NCI-H2227 (cell line): ENCODE measurements at regions not wholly inside any gene's neighbourhood (a gene's known extent, or its start where the extent isn't known, plus 50 kb on each side); places are given as distances from the start of the nearest gene placed in this dataset.

Experiments used
- DNase-seq: peaks from one replicate; lab custom pipeline; 2025; ENCODE audit not compliant: unreplicated experiment; lab: John Stamatoyannopoulos, UW

DNA sequence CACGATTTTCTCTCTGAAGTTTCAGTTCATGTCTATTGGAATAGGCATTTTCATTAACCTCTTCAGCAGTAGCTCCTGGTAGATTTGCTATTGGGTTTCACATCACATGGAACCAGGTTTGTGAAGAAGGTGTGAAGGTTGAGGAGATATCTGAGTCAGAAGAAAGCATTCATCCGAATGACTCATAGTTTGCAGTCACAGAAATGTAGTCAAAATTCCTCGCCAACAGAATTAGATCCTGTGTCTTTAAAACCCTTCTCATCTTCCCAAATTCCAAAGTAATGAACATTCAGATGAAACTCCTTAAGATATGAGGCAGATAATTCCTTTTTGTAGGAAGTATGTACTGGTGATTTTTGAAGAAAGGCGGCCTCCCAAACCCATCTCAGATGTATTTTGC is 125.0 kb upstream of the LARGE1 start:
- no peak for DNase-seq

DNA sequence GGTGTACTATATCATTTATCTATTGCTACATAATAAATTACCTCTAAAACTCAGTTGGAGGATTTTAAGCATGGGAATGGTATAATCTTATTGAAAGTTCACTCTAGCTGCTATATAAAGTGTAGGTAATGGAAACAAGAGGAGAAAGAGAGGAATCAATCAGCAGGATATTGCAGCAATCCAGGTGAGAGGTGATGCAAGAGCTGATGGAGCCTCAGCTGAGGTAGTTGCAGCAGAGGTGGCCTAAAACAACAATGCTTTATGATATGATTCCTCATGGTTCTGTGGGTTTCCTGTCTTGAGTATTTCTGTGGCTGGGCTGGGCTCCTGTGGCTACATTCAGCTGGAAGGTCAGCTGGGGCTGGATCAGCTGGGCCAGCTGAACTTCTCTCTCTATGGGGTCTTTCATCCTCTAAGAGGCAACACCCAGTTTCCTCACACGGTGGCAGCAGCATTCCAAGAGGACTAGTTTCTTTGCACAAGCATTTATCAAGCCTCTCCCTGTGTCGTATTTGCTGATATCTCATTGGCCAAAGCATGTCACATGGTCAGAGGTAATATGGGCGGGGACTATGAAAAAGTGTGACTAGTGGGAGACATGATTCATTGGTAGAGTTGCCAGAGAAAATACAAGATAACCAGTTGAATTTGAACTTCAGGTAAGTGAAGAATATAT is 135.4 kb upstream of the LARGE1 start:
- DNase-seq = no peak

DNA sequence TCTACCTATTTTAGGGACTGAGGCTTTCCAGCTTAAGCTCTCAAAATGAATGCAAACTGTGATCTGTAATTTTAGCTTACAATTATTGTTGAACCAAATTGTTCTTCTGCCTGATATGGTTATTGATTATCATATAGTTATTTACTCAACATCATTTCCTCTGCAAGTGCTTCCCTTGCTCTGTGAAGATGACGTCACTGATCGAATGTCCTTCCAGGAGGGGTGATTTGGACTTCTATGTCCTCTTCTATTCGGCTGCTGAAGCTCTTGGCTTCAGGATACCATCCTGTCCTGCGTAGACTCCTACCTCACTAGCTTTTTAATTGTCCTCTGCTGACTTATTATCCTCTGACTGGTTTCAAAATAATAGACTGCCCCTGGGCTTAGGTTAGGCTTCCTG is 137.4 kb upstream of the LARGE1 start:
- no peak for DNase-seq

DNA sequence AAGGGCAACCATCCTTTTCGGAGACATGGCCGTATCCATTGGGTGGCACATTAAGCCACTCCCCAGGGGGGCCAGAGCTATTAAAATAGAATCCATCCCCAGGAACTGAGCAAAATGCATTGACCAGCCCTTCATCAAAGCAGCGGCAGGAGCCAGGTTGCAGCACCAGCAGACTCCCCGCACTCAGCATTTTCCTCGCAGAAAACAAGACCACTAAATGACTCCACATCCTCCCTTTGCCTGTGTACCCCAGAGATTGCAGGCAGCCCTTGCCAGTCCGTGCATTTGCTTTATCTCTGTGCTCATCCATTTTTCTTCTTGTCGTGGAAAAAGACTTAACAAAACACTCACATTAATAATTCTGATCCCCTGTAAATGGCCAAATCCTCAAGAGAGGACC is 144.4 kb upstream of the LARGE1 start:
- no peak for DNase-seq

DNA sequence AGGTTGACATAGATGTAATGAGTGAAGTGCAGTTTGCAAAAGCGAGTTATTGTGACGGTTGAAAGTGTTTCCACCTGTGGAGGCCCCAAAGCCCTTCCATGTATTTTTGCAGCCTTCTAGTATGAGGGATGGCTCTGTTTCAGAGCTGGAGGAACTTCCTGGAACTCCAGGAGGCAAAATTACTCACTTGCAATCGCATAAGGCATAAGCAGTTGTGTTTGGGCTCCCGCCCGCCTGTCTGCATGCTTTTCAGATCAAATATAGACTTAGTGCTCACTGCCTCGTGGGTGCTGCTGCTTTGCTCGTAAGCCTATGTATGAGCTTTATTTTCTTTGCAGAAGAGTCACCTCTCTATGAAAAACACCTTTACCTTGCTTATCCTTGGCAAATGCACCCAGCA is 146.8 kb upstream of the LARGE1 start:
- no peak for DNase-seq

DNA sequence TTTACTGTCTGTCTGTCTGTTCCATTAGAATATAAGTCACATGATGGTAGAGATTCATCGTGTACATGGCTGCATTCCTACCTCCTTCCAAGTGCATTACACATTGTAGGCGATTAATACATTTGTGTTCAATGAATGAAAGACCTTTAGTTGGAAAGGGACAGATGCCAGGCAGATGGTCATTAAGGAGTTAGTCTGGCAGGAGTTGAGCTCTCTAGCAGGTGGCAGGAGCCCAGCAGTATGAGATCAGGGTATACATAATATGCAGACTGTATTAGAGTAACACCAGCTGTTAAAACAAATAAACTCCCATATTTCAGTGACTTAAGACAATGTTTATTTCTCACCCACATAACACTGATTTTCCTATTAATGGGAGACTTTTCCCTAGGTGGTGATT is 147.7 kb upstream of the LARGE1 start:
- no peak for DNase-seq

DNA sequence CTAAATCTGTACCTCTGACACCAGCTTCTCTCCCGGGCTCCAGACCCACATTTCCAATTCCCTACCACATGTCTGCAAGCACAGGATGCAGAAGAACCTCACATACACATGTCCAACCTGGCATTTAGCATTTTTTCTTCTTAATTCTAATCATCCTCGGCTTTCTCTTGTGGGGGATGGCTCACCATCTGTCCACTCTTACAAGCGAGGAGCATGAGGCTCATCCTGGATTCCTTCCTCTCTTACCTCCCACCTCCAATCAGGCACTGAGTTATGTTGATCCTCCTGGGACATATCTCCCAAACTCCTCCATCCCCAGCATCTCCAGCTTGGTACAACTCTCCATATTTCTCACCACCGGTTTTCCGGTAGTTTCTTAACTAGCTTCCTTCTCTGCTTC is 149.8 kb upstream of the LARGE1 start:
- DNase-seq = no peak

DNA sequence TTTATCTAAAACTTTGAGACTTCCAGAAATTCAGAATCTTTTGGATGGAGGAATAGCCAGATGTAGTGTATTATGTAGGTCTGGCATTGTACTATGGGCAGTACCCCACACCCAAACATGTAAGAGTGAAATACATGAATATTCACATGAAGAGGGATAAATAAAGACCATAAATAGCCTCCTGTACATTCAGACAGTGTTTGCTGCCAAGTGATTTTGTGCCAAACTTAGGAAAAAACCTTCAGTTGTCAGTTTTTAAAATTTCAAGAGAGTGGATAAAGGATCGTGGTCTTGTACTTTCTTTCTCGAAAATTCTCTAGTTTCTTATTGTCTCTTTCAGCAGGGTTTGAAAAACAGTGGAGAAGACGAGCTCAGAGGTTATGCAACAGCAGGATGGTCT is 150.3 kb upstream of the LARGE1 start:
- no peak for DNase-seq

DNA sequence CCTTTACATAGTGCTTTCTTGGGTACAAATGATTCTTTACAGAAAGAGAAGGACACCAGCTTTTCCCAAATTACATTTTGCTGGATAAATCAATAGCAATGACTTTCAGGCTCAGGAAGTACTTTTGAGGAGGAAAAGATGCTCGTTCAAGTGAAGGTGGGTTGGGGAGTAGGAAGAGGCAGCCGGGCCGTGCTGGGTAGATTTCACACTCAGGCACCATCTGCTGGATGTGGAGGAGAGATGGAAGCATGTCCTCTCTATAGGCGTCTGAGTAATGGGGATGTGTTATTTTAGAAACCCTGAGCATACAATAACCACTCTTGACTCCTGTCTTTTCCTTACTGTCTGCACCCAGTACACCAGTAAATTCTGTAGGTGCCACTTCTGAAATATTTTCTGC is 152.3 kb upstream of the LARGE1 start:
- no peak for DNase-seq

DNA sequence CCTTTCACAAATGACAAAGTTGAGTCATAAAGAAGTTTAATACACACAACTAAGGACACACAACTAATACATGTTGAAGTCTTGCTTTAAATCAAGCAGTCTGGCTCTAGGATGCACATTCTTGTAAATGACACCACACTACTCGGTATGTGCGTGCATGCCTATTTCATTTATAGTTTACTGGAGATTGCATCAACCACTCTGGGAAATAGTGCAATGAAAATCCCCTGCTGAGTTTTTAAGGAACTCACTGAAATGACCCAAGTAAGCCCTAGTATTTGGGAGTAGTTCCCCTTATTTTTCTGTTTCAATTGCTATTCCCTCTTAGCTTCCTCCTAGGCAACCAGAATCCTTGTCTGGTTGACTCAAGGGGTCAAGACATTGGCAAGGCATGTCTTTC is 160.2 kb upstream of the LARGE1 start:
- DNase-seq = no peak

DNA sequence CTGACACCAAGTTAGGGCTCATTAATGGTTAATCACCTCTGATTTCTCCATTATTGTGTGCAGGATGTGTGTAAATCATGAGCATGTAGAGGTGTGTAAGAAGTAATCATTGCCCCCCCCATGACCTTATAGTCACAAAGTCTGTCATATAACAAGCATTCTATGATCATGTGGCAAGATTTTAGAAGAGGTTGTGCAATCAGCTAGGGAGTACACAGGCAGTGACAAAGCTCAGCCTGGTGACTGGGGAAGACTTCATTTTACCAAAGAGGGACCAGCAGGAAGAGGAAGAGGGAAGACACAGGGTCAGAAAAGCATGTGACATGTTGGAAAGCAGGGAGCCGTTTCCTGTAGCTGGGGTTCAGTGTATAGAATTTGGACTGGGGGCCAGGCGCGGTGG is 176.5 kb upstream of the LARGE1 start:
- DNase-seq = no peak

DNA sequence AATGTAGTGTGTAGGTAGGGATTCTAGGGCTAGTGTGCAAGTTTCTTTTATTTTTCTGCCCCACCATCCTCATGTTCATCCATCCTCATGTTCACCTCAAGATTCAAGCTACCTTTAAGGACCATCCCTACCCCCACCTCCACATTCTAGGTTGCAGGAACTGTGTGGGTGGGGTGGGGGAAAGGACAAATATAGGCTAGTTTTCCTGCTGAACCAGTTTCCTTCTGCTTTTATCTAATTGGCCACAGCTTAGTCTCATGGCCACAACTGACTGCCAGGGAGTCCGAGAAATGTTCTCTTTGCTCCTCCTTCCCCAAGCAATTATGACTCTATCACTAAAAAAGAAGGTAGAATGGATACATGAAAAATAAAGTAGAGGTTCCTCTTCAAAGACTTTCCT is 179.0 kb upstream of the LARGE1 start:
- DNase-seq = no peak

DNA sequence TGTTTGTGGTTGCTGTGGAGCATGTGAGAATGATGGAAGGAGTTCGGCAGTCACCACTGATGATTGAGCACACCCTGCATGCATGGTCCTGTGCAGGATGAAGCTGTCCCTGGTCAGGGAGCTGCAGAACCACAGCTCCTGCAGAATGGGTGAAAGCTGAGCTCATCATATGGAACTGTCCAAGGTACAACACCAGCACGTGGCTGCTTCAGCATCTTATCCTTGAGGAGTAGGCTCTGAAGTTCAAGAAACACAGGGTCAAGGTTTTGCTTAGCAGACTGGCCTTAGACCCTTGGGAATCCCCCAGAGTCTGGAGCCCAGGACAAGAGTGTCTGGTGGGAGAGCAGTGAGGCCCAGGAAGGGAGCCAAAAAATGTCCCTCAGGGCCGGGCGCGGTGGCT is 182.4 kb upstream of the LARGE1 start:
- no peak for DNase-seq

DNA sequence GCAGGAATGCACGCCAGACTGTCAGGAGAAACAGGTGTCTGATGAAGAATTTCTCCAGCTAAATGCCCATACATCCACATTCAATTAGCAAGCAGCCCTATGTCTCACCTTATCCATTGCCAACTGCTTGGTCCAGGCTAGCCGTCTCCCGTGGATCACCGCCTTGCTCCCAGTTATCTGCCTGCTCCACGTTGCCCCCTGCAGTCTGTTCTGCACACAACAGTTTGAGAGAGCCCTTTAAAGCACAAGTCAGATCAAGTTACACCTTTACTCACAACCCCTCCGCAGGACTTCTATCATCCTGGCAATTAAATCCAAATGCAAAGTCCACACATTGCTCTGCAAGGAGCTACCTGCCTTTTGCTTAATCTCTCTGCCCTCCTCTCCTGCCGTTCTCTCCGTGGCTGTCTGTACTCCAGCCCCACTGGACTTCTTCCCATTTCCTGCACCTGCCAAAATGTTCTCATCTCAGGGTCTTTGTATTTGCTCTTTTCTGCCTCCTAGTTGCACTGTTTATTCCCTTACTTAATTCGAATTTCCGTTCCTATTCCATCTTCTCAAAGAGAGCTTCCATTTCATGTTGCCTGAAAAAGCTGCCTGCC is 185.3 kb upstream of the LARGE1 start:
- peak; percentile 57 for DNase-seq

DNA sequence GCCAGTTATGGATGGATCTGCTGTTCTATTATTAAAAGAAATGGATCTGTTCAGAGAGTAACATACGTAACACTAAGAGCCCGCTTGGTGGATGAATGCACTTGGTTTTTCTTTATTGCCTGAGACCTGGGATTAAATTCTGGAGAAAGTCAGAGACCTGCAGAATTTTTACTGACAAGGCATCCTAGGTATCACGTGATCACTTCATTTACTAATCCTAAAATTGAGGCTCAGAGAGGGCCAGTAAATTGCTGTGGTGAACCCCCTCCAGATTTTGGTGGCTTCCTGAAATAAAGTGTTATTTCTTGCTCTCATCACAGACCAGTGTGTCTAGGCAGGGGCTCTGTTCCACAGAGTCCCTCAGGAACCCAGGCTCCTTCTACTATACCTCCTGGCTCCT is 187.9 kb upstream of the LARGE1 start:
- DNase-seq = no peak

DNA sequence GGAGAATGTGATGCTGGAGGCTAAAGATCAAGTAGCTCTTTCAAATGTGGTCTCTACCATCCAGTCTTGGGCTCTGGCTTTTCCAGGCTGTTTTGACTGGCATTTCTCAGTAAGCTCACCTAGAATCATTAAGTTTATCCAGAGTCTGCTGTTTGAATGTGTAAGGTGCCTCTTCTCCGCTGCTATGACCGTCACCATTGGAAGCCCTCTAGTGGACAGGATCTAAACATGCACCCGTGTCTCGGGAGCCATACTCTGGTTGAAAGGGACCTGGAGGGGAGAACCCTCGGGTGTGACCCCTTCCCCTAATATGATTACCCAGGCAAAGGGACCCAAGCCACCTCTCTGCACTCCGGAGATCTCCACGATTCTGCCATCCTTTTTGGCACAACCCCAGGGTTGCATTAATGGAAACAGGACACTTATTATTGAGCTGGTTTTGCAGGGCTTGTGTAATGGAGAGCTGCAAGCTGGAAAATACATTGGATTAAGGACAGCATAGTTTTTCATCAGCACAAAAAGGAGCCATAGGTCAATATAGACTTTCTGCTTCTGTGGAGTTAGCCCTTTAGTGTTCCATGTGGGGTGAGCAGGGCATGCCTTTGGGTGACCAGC is 191.0 kb upstream of the LARGE1 start:
- peak; percentile 29 for DNase-seq

DNA sequence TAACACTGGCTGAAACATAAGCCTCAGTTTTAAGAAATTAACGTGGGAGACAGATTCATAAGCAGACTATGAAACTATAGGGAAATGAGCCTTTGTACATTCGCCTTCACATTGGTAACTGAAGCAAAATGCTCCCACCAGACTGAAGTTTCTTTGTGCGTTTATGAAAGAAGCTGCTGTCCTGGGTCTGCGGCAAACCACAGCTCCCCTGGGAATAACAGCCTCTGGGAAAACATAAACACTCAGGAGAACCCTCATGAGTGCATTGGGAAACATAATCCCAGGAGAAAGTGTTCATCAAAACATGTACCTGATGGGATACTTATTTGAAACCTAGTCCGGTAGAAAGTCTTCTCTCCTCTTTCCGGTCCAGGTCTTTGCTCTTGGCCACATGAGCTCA is 193.1 kb upstream of the LARGE1 start:
- no peak for DNase-seq

DNA sequence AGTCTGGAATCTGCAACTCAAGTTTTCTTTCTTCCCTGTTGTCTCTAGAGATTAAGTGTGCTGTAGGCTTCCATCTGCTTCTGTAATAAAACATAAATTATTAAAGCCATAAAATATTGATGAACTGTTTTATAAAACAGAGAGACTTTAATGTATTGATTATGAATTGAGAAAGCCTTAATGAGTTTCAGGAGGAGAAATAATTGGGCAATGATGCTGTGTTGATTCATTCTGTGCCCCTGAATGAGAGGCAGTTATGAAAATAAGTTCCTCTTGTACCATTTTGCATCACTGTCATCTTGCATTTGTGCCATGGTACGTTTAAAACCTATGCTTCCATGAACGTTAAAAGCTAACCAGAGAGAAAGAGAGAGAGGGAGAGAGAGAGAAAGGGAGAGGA is 194.1 kb upstream of the LARGE1 start:
- no peak for DNase-seq

DNA sequence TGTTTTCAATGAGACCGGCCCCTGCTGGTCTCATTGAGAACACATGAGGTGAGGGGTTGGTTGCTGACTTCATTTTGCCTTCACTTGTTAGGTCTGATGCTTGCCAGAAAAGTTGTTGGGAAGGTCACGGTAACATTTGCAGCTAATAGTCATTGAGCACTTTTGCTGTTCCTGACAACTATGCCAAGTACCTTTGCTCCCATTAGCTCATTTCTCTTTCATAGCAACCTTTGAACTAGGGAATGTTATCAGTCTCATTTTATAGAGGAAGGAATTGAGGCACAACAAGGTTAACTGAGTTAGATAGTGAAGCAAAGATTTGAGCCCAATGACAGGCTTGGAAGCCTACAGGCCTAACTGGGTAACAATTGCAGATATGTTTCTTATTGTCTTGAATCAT is 195.4 kb upstream of the LARGE1 start:
- no peak for DNase-seq

DNA sequence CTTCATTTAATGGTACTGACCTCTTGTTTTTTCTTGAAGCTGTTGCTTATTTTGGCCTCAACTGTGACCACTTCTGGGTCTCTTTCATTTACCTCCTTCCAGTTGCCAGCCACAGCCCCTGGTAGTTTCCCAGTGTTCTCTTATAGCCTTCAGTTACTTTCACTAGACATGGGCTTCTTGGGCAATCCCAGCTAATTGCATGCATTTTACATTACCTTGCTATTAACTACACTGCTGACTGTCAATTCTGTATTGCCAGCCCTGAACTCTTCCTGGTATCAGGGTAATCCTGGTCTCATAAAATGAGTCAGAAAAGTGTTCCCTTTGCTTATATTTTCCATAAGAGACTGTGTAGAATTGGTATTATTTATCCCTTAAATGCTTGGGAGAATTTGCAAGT is 195.8 kb upstream of the LARGE1 start:
- no peak for DNase-seq

DNA sequence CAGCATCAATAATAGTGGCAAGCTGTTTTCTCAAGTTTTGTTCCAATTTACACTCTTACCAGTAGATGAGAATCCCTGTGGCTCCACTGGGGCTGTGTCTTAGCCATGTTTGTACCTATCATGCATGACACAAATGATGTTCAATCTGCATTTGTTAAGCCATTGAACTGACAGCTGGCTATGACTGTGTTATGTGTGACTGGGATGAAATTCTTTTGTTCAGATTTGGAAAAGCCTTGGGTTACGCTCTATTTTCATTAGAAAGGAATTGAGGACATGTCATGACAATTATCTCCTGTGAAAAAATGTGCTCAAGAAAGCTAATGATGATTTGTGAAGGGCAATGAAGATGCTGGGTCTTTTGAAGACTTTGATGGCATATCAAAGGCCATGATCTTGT is 201.8 kb upstream of the LARGE1 start:
- no peak for DNase-seq

DNA sequence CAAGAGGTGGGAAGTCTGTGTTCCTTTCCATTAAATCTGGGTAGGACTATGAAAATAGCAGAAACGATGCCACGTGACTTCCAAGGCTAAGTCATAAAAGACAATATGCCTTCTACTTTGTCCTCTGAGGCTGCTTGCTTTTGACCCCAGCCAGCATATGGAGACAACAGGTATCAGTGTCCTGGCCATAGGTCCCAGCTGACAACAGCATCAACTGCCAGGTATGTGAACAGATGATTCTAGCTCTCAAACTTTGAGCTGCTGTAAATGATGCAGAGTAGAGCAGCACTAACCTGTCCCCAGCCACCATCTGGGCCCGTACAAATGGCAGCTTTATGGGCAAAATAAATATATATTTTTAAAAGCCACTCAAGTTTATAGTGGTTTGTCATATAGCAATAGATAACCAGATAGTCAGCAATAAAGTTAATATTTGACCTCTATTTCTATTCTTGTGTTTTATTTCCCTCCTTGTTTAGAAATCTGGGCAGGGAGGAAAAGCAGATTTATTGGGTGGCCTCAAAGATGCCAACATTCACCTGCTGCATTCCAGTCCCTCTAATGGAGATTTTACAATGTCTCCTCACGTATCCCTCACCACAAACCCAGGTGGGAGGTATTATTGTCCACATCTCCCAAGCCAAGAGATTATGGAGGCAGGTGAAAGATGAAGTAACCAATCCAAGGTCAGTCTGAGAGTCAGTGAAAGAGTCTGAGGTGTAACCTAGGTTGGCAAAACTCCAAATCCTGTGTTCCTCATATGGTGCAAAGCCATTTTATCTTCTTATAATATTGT is 209.6 kb upstream of the LARGE1 start:
- no peak for DNase-seq
